ENCODE measurements at regions not wholly inside any gene's neighbourhood (a gene's known extent, or its start where the extent isn't known, plus 50 kb on each side); places are given as distances from the start of the nearest gene placed in this dataset.

DNA sequence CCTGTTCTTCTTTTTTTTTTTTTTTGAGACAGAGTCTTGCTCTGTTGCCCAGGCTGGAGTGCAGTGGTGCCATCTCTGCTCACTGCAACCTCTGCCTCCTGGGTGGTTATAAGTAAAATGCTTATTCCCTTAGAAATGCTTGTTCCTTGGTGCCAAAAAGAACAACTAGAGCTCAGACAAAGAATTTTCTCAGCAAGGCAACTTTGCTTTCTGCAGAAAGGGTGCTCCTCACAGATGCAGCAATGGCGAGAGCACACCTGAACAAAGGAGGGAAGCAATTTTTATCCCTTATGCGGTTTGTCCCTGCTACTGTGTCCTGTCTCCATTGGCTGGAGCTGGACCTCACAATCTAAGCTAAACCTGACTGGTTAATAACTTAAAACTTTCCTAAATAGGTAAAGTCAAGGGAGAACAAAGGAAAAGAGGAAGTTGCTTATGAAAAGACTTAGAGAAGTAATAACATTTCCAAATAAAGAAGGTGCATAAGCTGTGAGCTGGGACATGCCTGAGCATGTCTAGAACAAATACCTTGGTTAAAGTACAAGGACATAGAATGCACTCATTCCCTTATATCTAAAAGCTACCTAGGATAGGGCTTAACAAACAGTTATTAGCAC lies 90.0 kb upstream of the PRR5 start:
- DNase-seq = no peak

DNA sequence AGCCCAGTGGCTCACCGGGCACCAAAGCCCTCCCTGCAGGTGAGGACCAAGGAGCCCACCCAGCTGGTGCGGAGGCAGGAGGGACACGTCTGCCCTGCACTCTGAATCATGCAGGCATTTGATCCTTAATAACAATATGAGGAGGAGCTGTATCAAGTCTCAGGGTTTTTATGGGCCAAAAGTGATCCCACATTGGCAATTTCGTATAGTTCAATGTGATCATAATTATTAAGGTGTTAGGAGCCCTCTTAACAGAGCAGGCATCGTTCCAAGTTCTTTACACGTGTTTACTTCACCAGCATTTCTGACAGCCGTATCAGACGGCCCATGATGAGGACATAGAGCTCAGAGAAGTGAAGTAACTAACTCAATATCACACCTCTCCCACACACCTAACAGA lies 91.9 kb upstream of the PRR5 start:
- DNase-seq = no peak

DNA sequence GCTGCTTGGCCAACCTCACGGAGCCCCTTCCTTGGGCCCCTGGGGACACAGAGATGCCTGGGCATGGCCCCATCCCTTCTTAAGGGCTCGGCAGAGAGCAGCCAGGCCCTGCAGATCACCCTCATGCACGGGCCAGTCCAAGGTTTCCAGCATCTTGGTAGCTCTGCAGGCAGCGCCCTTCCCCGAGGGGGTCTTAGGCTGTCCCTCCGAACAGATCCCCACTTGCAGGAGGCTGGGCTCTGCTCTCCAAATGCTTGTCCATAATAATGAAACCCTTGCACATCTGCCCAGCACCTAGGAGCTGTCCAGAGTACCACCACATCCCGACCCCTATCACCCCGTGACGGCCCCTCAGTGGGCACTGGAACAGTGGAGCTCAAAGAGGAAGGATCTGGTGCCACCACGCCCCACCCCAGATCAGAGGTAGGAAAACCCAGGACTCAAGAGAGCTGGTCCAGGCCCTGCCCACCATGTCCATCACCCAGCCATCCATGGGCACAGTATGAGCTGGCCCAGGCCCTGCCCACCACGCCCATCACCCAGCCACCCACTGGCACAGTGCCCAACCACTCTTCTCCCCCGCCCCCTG lies 92.5 kb upstream of the PRR5 start:
- DNase-seq = no peak

DNA sequence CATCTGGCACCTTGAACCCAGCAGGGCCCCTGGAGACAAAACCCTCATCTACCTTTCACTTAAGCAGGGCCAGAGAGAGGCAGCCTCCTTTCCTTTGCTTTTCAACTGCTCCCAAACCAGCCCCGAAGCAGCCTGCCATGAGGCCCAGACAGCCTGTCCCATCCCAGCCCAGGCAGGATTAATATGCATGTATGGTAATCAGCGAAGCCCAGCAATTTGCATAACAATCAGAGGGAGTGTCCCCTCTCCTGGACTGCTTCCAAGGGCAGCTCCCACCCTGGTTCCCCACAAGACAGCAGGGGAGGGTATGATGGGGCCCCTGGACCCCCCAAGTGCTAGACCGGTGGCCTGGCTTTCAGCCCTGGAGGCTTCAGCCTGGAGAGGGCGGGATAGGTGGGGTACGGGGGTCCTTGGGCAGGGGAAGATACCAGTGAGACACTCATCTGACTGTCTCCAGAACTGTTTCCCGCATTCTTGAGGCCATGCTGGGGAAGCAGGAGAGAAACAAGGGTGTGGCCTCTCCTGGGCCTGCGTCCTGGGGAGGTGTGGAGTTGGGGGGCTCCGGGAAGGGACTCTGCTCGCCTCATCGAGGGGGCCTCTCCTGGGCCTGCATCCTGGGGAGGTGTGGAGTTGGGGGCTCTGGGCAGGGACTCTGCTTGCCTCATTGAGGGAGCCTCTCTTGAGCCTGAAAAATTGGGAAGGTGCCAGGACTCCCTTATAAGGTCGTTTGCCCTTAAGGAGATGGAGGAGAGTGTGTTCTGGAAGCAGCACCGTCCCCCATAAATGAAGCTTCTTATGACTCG lies 93.2 kb upstream of the PRR5 start:
- DNase-seq = no peak

DNA sequence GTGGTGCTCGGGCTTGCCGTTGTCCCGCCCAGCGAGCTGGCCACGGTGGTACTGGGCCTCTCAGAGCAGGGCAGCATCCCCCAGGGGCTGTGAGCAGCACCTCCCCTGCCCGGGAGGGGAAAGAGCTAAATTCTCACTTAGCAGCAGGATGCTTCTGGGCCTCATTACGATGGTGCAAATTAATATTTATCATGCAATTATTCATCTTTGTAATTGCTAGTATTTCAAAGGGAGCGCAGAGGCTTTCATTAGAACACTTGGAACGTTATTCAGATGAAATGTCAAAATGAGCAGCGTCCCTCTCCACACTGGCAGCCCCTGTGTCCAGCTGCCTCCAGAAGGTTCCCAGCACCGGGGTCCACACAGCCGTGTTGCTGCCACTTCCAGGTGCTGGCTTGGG lies 95.9 kb upstream of the PRR5 start:
- DNase-seq = no peak

DNA sequence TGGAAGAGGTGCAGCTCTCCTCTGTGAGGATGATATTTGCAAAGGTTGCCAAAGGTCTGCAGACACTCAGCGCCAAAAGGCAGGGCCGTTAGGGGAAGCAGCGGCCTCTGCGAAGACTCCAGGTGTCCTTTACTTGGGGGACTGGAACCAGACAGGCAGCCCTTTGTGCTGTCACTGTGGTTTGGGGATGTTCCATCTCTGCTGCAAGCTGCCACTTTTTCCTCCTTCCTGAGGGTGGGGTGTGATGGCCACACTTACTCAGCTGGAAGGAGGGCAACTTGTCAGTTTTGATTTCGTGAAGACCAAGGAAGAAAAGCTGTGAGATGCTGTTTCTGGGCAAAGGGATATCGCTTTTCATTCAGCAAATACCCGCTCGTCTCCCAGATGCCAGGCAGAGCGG lies 96.5 kb upstream of the PRR5 start:
- no peak for DNase-seq

DNA sequence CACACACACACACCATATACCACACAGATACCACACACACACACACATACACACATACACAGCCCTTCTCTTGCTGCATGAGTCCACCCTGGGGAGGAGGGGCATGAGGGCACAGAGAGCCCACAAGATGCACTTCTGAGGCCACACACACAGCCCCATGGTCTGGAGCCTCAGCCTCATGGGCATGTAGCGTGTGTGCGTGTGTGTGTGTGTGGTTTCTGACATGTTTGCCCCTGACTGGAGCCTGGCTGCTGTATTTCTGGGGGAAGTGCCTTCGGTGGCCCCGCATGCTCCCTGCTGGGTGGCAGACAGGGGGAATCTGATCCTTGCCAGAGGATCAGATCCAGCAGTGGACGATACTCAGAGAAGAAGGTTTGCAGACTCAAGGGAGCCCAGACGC lies 97.0 kb upstream of the PRR5 start:
- DNase-seq = no peak

DNA sequence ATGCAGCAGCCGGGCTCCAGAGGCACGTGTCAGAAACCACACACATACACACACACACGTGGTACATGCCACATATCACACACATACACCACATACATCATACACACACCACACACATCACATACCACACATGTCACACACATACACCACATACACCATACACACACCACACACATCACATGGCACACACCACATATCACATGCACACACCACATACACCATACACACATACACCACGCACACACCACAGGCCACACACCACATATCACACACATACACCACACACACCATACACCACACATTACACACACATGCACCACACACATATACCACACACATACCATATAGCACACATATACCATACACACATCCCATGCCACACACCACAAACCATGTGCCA lies 97.5 kb upstream of the PRR5 start:
- DNase-seq = no peak

DNA sequence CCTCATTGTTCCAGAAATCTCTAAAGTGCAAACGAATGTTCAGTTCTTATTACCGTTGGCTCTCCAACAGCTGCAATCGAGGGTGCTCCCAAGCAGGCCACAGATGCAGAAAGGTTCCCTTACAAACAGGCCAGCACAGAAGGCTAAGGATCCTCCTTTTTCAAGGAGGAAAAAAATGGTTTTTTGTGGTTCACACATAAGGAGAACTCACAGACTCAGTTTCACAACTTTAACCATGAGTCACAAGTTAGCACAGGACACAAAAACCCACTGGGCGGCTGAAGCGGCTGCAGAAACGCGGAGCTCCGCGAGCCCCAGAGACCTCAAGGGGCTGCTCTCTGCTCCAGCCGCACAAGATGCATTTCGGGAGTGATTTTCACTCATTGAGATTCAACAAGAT lies 98.2 kb upstream of the PRR5 start:
- DNase-seq = no peak

DNA sequence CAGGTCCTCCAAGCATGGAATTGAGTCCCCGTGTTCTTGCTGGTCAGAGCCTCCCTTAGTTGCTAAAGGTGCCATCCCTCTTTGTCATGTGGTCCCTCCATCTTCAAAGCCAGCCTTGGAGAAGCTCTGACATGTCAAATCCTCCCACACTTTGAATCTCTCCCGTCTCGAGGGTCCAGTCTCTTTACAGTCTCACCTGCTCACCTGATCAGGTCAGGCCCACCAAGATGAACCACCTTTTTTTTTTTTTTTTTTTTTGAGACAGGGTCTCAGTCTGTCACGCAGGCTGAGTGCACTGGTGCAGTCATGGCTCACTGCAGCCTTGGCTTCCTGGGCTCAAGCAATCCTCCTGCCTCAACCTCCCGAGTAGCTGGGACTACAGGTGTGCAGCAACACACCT lies 100.3 kb upstream of the PRR5 start:
- no peak for DNase-seq

DNA sequence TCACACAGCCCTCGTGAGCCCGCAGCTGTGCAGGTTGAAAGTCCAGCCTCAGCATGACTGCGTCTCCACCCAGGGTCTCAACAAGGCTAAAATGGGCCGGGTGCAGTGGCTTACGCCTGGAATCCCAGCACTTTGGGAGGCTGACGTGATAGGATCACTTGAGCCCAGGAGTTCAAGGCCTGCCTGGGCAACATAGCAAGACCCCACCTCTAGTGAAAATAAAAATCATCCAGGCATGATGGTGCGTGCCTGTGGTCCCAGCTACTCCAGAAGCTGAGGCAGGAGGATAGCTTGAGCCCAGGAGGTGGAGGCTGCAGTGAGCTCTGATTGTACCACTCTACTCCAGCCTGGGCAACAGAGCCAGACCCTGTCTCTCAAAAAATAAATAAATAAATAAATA lies 100.8 kb upstream of the PRR5 start:
- DNase-seq = no peak

DNA sequence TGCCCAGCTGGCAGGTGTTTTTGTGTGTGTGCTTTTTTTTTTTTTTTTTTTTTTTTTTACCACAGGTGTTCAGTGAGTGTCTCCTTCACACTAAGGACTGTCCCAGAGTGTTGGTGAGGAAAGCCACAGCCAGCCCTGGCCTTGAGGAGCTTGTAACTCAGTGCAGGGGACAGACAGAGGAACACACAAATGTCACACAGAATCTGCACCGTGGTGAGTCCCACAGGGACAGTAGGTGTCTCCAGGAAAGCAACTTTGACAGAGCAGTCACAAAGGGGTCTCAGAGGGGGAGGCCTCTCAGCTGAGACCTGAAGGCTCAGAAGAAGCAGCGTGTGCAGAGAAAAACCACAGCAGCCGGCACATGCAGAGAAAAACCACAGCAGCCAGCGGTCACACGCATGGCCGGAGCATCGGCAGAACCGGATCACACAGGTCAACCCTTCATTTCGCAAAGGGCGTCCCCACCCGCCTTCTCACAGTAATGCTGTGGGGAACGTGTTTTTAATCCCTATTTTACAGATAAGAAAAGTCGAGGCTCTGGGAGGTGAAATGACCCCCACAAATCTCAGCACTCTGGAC lies 101.7 kb upstream of the PRR5 start:
- DNase-seq = no peak

DNA sequence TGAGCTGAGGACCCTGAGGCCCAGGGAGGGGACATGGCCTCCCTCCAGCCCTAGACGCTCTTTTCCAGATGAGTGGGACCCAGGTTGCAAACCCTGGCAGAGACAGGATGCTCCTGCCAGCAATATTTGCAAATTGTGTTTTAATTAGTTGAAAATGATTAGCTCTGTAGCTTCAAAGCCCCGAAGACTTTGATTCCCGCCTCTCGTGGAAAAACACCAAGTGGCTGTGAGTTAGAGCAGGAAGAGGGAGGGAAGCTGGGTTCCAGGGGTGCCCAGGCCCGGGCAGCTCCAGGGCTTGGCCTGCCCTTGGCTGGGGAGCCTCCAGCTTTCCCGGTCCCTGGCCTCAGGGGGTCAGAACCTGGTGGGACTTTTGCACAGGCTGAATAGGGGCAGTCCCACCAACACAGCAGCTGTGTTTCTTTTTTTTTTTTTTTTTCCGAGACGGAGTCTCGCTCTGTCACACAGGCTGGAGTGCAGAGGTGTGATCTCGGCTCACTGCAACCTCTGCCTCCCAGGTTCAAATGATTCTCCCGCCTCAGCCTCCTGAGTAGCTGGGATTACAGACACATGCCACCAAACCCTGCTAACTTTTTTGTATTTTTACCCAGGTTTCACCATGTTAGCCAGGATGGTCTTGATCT lies 101.6 kb upstream of the RTL6 start:
- no peak for DNase-seq

DNA sequence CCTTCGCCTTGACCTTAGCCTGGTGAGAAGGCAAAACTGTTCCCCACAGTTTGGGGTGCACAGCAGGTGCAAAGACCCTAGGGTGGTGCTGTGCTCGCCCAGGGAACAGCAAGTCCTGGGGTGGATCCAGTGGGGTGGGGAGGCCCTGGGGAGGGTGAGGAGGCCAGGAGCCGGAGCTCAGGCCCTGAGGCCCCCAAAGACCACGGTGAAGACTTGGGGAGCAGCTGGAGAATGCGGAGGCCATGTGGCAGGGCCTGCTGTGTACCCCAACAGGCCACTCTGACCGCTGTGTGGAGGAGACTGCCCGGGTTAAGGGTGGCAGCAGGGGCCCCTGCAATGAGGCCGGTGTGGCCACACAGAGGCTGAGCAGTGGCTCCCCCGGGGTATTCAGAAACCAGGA lies 101.1 kb upstream of the RTL6 start:
- DNase-seq = no peak

DNA sequence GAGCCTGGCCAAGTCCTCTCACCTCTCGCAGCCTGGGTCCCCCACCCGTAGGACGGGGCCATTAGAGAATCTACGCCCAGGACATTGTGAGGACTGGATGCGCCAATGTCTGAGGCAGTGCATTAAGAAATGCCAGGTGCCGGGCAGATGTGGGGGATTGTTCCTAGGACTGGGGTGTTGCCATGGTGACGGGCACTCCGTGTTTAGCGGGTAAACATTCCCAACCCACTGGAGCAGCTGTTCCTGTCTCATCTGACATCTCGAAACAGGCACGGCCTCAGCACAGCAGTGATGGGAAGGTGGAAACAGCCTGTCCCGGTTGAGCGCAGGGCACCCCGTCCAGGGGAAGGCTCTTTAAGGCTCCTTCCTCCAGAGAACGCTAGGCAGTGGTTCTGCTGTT lies 99.6 kb upstream of the RTL6 start:
- DNase-seq = no peak

DNA sequence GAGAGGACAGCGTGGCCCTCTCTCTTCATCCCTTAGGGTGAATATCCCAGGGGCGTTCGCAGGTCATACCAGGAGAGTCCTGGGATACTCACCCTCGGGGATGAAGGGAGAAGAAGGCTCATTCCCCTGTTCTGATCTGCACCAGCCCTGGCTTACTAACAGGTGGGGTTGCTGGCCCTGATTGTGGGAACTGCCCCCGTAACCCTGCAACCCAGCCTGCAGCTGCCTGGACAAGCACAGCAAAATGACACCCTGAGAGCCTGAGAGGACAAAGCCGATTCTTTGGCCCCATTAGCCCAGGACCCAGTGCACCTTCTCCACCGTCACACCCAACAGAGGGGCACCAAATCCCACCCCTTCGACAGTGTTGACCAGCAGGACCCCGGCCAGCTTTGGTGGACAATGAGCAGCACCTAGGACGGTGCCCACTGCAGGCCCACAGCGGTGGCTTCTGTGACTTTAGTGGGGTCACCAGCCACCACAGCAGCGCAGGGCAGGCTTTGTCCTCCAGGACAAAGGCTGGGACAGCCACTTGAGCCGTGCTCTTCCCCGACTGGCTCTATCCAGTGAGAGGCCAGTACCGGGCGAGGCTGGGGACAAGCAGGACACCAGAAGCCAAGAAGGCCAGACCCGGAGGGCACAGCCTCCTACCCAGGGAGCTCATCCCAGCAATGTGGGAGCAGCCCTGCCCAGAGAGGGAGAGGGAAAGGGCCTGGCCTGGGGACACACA lies 98.5 kb upstream of the RTL6 start:
- DNase-seq = no peak

DNA sequence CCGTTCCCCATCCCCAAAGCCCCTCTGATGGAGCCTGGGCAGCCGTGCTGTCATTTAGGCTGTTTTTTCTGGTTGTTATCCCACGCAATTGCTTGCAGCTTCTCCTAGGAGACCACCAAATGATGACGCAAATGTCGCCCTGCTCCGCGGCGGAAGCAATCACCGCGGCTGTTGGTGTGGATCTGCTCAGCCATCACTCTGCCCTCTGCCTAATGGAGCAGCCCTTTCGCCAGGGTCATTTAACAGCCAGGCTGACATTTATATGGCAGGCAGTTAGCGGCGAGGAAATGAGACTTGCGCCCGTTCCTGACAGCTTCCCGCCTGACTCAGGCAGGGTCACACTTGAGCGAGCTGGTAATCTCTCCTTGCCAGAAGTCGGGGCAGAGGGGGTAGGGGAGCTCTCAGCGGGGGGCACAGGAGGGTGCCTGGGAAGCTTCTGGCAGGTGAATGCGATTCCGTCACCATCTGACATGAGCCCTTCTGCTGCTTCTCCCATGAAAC lies 97.9 kb upstream of the RTL6 start:
- DNase-seq = no peak

DNA sequence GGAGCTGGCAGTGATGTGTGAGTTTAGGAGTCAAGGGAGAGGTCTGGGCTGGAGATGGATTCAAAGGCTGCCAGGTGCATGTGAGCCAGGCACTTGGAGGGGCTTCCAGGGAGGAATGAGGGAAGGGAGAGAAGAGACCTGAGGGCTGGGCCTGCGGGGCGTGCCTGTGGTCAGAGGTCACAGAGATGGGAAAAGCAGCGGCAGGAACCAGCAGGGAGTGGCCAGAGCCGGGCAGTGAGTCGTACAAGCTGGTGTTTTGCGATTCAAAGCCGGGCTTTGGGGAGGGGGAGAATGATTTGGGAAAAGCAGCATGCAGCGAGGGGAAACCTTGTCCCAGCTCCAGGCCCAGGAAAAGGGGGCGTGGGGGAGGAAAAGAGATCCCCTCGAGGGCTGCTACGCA lies 96.9 kb upstream of the RTL6 start:
- no peak for DNase-seq

DNA sequence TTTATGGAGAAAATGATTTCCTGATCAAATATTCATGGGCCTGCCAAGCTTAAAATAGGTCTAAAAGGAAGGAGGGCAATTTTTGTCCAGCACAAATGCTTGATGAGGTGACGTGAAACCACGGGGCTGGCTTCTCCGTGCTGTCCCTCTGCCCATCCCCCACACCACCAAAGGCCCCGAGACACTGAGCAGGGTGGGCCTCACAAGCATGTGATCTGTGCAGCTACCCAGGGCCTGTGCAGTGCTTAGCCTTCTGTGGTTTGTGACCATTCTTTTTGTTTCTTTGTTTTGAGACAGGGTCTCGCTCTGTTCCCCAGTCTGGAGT lies 94.8 kb upstream of the RTL6 start:
- no peak for DNase-seq

DNA sequence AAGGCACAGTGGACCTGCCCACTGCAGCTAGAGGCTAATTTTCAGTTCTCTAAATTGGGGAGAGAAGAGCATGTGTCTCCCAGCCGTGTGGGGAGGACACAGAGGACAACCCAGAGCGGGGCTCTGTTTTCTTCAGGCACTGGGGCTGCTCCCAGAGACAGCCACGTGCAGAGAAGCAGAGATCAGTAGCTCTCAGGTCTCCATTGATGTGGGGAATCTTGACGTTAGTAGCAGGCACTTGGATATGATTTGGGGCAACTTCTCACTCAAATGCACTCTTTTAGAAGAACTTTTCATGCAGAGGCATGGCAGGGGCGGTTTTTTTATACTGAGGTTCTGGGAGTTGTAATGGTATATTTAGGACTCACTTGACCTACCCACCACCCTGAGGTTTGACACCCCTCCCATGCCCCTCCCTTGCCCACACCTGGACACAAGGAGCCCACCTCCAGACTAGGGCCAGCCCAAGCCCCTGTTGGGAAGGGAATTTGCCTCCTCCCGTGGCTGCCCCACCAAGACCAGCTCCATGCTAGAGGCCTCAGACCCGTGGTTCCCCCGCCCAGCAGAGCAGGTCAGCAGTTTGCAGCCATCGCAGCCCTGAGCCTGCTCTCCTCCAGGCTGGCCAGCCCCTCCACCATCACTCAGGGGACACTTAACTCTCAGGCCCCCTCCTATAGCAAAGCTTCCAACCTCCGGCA lies 94.2 kb upstream of the RTL6 start:
- no peak for DNase-seq

DNA sequence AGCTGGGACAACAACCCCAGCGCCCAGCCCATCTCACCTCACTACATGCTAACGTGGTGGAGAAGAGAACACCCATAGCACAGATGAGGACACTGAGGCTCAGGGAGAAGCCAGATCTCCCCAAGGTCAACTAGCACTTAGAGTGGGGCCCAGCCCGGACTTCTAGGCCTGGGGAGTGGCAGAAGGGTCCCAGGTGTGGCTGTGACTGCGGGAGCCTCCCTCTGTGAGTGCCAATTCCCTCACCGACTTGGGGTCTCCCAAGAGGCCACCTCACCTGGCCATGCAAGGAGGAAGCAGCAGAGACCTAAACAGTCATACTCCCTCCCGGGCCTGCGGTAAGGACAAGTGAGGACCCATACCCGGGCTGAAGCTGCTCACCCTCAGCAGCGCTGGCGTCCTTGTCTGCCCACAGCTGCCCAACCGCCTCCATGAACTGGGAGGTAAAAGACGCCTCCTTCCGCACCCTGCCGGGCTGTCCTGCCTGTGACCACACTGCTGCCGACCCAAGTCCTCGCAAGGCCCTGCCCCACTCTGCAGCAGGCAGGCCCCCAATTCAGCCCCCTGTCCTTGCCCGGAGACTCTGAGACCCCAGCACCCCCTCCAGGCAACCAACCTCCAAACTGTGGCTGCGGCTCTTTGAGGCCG lies 93.2 kb upstream of the RTL6 start:
- DNase-seq = no peak

DNA sequence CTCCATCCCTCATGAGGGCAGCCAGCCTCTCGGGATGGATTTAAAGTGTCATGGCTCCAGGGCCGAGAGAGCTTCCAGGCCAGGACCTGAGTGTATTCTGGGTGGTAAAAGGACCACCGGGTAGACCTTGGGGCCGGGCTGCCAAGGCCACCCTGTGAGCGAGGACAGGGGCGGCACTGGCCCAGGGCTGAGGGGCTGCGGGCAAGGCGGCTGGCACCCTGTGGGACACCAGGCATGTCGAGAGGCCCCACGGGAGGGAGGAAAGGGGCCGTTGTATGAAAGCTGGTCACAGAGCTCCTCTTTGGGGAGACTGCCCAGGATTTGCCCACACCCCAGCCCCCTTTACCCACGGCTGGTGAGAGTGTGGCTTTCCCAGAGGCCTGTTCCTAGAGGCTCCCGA lies 92.3 kb upstream of the RTL6 start:
- no peak for DNase-seq

Measured in stimulated activated naive CD4-positive, alpha-beta T cell (primary cell).